ENCODE measurements at regions not wholly inside any gene's neighbourhood (a gene's known extent, or its start where the extent isn't known, plus 50 kb on each side); places are given as distances from the start of the nearest gene placed in this dataset.

DNA sequence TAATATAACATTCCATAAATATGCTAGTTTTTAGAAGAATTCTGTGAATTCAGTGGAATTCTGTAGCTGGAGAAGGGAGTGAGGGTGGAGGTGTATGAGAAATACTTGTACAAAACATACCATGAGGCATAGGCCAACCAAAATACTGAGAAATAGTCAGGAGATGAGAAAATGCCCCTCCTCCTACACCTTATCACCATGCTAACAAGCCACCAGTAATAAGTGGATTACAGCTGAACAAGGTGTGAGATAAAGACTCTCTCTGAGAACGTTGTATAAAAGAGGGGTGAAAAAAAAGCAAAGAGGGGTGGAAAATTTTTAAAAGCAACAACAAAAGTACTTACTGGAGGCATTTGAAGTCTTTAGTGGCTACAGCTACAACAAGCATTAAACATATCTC lies 90.4 kb upstream of the IGFBP3 start:
- TF ChIP-seq, protein P1, sequence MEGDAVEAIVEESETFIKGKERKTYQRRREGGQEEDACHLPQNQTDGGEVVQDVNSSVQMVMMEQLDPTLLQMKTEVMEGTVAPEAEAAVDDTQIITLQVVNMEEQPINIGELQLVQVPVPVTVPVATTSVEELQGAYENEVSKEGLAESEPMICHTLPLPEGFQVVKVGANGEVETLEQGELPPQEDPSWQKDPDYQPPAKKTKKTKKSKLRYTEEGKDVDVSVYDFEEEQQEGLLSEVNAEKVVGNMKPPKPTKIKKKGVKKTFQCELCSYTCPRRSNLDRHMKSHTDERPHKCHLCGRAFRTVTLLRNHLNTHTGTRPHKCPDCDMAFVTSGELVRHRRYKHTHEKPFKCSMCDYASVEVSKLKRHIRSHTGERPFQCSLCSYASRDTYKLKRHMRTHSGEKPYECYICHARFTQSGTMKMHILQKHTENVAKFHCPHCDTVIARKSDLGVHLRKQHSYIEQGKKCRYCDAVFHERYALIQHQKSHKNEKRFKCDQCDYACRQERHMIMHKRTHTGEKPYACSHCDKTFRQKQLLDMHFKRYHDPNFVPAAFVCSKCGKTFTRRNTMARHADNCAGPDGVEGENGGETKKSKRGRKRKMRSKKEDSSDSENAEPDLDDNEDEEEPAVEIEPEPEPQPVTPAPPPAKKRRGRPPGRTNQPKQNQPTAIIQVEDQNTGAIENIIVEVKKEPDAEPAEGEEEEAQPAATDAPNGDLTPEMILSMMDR (IDR thresholded peaks at IDR 0.05; ENCODE audit: low read depth, low read length, missing input control): no peak
- TF ChIP-seq SP1 (IDR thresholded peaks at IDR 0.05) (no peak), YY1 (IDR thresholded peaks at IDR 0.05) (no peak), RXRA (IDR thresholded peaks at IDR 0.05) (no peak)
- TF ChIP-seq, protein P2, sequence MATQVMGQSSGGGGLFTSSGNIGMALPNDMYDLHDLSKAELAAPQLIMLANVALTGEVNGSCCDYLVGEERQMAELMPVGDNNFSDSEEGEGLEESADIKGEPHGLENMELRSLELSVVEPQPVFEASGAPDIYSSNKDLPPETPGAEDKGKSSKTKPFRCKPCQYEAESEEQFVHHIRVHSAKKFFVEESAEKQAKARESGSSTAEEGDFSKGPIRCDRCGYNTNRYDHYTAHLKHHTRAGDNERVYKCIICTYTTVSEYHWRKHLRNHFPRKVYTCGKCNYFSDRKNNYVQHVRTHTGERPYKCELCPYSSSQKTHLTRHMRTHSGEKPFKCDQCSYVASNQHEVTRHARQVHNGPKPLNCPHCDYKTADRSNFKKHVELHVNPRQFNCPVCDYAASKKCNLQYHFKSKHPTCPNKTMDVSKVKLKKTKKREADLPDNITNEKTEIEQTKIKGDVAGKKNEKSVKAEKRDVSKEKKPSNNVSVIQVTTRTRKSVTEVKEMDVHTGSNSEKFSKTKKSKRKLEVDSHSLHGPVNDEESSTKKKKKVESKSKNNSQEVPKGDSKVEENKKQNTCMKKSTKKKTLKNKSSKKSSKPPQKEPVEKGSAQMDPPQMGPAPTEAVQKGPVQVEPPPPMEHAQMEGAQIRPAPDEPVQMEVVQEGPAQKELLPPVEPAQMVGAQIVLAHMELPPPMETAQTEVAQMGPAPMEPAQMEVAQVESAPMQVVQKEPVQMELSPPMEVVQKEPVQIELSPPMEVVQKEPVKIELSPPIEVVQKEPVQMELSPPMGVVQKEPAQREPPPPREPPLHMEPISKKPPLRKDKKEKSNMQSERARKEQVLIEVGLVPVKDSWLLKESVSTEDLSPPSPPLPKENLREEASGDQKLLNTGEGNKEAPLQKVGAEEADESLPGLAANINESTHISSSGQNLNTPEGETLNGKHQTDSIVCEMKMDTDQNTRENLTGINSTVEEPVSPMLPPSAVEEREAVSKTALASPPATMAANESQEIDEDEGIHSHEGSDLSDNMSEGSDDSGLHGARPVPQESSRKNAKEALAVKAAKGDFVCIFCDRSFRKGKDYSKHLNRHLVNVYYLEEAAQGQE (IDR thresholded peaks at IDR 0.05): no peak
- TF ChIP-seq, protein P3, sequence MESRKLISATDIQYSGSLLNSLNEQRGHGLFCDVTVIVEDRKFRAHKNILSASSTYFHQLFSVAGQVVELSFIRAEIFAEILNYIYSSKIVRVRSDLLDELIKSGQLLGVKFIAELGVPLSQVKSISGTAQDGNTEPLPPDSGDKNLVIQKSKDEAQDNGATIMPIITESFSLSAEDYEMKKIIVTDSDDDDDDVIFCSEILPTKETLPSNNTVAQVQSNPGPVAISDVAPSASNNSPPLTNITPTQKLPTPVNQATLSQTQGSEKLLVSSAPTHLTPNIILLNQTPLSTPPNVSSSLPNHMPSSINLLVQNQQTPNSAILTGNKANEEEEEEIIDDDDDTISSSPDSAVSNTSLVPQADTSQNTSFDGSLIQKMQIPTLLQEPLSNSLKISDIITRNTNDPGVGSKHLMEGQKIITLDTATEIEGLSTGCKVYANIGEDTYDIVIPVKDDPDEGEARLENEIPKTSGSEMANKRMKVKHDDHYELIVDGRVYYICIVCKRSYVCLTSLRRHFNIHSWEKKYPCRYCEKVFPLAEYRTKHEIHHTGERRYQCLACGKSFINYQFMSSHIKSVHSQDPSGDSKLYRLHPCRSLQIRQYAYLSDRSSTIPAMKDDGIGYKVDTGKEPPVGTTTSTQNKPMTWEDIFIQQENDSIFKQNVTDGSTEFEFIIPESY (IDR thresholded peaks at IDR 0.05): no peak

All from liver (tissue), 3 donors.